ENCODE measurements at regions not wholly inside any gene's neighbourhood (a gene's known extent, or its start where the extent isn't known, plus 50 kb on each side); places are given as distances from the start of the nearest gene placed in this dataset.
"Not testable (repeated sequence)": the region's sequence is repeated elsewhere in the genome, so short reads cannot be mapped to it uniquely, and the experiment has no call there.

DNA sequence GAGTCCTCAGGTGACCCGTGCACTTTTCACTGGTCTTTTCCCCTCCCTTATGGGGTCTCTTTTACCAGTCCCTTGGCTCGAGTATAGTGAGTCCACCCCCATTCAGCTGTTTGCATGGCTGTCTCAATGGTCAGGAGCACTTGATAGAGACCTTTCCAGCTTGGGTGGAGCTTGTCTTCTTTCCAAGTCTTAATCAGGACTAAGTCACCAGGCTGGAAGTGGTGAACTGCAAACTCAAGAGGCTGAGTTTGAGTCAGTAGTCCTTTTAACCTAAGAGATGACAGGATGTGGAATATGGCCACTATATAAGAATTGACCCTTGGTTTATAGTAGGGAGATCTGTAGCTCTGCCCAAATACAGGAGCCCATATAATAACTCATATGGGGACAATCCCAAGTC, 279.7 kb downstream of the PYDC2 start:
- CTCF ChIA-PET, result no interaction called here
- ATAC-seq (ENCODE audit: low read depth), result no peak
- no peak for DNase-seq
- Mint-ChIP-seq H3K36me3 (ENCODE audit: low read depth) (no peaks in the 10 kb centered on the region), H3K4me3 (no peak overlapping the region), H3K9me3 (peaks cover 12% of the 10 kb centered on the region), H3K27ac (no peak overlapping the region), H3K4me1 (no peaks in the 10 kb centered on the region), H3K27me3 (no peaks in the 10 kb centered on the region)
- TF ChIP-seq, protein P1, sequence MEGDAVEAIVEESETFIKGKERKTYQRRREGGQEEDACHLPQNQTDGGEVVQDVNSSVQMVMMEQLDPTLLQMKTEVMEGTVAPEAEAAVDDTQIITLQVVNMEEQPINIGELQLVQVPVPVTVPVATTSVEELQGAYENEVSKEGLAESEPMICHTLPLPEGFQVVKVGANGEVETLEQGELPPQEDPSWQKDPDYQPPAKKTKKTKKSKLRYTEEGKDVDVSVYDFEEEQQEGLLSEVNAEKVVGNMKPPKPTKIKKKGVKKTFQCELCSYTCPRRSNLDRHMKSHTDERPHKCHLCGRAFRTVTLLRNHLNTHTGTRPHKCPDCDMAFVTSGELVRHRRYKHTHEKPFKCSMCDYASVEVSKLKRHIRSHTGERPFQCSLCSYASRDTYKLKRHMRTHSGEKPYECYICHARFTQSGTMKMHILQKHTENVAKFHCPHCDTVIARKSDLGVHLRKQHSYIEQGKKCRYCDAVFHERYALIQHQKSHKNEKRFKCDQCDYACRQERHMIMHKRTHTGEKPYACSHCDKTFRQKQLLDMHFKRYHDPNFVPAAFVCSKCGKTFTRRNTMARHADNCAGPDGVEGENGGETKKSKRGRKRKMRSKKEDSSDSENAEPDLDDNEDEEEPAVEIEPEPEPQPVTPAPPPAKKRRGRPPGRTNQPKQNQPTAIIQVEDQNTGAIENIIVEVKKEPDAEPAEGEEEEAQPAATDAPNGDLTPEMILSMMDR (IDR thresholded peaks at IDR 0.05), result no peak
- POLR2A ChIA-PET, result no interaction called here
- intact Hi-C loops (cut with micrococcal nuclease), result no loop called here

DNA sequence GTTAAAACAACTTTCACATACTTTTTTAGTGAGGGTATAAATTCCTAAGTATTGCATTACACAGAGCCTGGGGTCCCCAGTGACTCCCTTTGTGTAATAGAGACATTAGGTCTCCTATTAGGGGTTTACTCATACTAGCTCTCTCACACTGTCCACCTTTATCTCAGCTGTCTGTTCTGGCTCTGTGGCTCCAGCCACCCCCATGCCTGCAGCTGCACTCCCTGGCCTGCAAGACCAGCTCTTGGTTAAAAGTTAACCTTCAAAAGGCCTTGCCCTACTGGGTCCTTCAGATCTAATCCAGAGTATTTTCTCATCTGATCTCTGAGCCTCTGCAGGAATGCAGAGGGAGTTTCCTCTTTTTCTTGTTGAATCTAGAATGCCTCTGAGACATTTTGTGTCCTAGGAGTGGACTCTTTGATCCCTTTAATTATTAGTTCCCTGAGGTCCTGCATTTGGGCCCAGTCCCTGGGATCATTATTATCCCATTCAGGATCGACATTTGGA, 280.9 kb downstream of the PYDC2 start:
- H3K36me3 Mint-ChIP-seq (ENCODE audit: low read depth); ATAC-seq (ENCODE audit: low read depth); H3K4me3 Mint-ChIP-seq; H3K27me3 Mint-ChIP-seq; CTCF ChIA-PET; H3K9me3 Mint-ChIP-seq; DNase-seq; intact Hi-C loops (cut with micrococcal nuclease); H3K27ac Mint-ChIP-seq; POLR2A ChIA-PET; H3K4me1 Mint-ChIP-seq: not testable (repeated sequence)

DNA sequence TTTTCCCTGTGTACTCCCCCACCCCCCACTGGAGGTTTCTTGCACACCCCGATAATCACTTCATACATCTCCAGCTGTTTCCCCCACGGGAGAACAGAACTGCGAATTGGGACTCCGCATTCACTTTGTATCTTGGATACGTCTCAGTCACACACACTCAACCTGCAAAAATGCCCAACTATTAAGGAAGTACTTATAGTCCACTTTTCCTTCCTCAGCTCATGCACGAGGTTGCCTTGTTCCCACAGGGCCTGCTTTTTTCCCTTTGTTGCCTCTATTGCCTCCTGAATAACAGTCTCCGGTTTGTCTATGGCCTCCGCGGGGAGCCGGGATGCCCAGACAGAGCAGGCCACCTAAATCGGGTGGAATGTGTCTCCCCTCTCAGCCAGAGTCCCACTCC, 282.3 kb downstream of the PYDC2 start:
- peaks cover 9% of the 10 kb centered on the region for H3K9me3 Mint-ChIP-seq
- ChIA-PET POLR2A (no interaction called here), CTCF (no interaction called here)
- H3K27me3 Mint-ChIP-seq, result no peaks in the 10 kb centered on the region
- no peak overlapping the region for H3K4me3 Mint-ChIP-seq
- H3K36me3 Mint-ChIP-seq (ENCODE audit: low read depth), result no peaks in the 10 kb centered on the region
- intact Hi-C loops (cut with micrococcal nuclease), result no loop called here
- no peak for ATAC-seq (ENCODE audit: low read depth)
- no peaks in the 10 kb centered on the region for H3K4me1 Mint-ChIP-seq
- TF ChIP-seq, protein P1 (IDR thresholded peaks at IDR 0.05), result no peak
- H3K27ac Mint-ChIP-seq, result no peak overlapping the region
- no peak for DNase-seq

DNA sequence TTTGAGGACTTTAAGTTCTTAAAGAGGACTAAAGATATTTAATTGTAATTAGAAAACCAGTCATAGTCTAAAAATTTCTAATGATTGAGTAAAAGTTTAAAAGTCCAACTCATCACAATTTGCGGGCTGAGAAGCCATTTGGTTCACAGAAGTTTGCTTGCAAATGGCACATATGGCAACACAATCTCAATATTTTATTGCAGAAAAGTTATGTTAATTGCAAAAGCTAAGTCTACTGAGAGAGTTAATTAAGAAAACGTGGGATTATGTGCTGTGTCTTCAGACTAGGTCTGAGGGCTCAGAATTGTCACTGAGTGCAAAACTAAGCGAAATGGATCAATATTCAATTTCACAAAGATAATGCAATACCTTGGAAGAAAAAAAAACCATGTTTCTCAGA, 289.7 kb downstream of the PYDC2 start:
- CTCF ChIA-PET, result no interaction called here
- TF ChIP-seq, protein P1 (IDR thresholded peaks at IDR 0.05), result no peak
- Mint-ChIP-seq H3K36me3 (ENCODE audit: low read depth) (no peaks in the 10 kb centered on the region), H3K4me3 (no peak overlapping the region), H3K9me3 (no peaks in the 10 kb centered on the region), H3K27ac (no peak overlapping the region), H3K4me1 (no peaks in the 10 kb centered on the region), H3K27me3 (no peaks in the 10 kb centered on the region)
- DNase-seq (no peak), ATAC-seq (ENCODE audit: low read depth) (no peak)
- intact Hi-C loops (cut with micrococcal nuclease), result no loop called here
- POLR2A ChIA-PET, result no interaction called here

DNA sequence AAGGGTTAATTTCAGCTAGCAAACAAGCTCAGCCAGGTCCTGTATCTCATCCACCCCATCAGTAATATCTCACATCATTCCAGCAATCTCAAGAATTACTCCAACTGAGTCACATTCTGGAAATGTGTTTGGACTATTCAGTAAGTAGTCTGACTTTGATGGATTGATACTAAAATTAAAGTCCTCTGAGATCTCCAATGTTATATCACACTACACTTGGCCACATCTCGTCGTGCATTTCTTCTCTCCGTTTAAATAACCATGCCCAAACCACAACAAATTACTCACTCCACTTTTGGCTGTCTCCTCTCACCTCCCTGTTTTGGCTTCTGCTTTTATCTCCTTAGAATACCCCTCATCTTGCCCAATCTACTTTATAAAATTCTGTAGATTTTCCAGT, 292.2 kb downstream of the PYDC2 start:
- H3K27me3 Mint-ChIP-seq, result no peaks in the 10 kb centered on the region
- H3K36me3 Mint-ChIP-seq (ENCODE audit: low read depth), result no peaks in the 10 kb centered on the region
- ATAC-seq (ENCODE audit: low read depth) (no peak), DNase-seq (no peak)
- no peak overlapping the region for H3K4me3 Mint-ChIP-seq
- ChIA-PET CTCF (no interaction called here), POLR2A (no interaction called here)
- no peak overlapping the region for H3K27ac Mint-ChIP-seq
- H3K9me3 Mint-ChIP-seq, result no peaks in the 10 kb centered on the region
- intact Hi-C loops (cut with micrococcal nuclease), result no loop called here
- TF ChIP-seq, protein P1 (IDR thresholded peaks at IDR 0.05), result no peak
- no peaks in the 10 kb centered on the region for H3K4me1 Mint-ChIP-seq

DNA sequence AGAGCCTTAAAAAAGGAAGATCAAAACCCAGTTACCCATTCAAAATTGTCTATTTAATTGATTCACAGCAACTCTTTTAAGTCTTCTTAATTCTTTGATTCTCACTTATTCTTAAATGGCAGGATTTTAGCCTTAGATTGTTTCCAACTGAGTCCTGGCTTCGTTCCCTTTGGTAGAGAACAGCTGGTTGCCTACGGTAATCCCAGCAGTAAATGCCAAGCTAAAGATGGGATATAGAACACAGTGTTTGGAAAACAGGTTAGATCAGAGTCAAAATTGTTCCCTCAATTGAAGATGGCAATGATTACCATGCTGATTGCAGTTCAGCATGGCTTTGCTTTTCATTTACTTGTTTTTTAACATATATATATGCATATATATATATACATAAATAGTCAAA, 300.9 kb downstream of the PYDC2 start:
- TF ChIP-seq, protein P1 (IDR thresholded peaks at IDR 0.05), result no peak
- POLR2A ChIA-PET, result no interaction called here
- H3K9me3 Mint-ChIP-seq, result no peaks in the 10 kb centered on the region
- no peak overlapping the region for H3K4me3 Mint-ChIP-seq
- no peaks in the 10 kb centered on the region for H3K4me1 Mint-ChIP-seq
- peaks cover 5% of the 10 kb centered on the region for H3K27me3 Mint-ChIP-seq
- intact Hi-C loops (cut with micrococcal nuclease), result no loop called here
- H3K36me3 Mint-ChIP-seq (ENCODE audit: low read depth), result no peaks in the 10 kb centered on the region
- CTCF ChIA-PET, result no interaction called here
- no peak overlapping the region for H3K27ac Mint-ChIP-seq
- DNase-seq, result no peak
- no peak for ATAC-seq (ENCODE audit: low read depth)
